KMS-11 (cell line): ENCODE measurements at regions not wholly inside any gene's neighbourhood (a gene's known extent, or its start where the extent isn't known, plus 50 kb on each side); places are given as distances from the start of the nearest gene placed in this dataset.

Source experiments
- H2AFZ ChIP-seq: fragments of 200-600 bp; sonication (generic); 2 replicates; pipeline ENCODE4 v1.6.1; 2016; ENCODE audit warnings: antibody characterized with exemption, mixed run types, low read depth
- H3K27ac ChIP-seq: fragments of 200-600 bp; sonication (generic); 2 replicates; pipeline ENCODE4 v1.6.1; 2016; ENCODE audit warnings: mild to moderate bottlenecking, mixed run types
- H3K27me3 ChIP-seq: fragments of 200-600 bp; sonication (generic); 2 replicates; pipeline ENCODE4 v1.6.1; 2017; ENCODE audit warnings: mild to moderate bottlenecking, low read depth, mixed run types, moderate library complexity; ENCODE audit not compliant: insufficient read depth
- H3K36me3 ChIP-seq: fragments of 200-600 bp; sonication (generic); 2 replicates; pipeline ENCODE4 v1.6.1; 2017; ENCODE audit warnings: mild to moderate bottlenecking, mixed run types; ENCODE audit not compliant: insufficient read depth
- H3K4me1 ChIP-seq: fragments of 200-600 bp; sonication (generic); 2 replicates; pipeline ENCODE4 v1.6.1; 2016; ENCODE audit warnings: mild to moderate bottlenecking, low read depth, mixed run types; ENCODE audit not compliant: poor library complexity, severe bottlenecking
- H3K4me2 ChIP-seq: fragments of 200-600 bp; sonication (generic); 2 replicates; pipeline ENCODE4 v1.7.0; 2016; ENCODE audit warnings: mild to moderate bottlenecking, mixed run types
- H3K4me3 ChIP-seq: fragments of 200-600 bp; sonication (generic); IDR thresholded peaks from 2 replicates; pipeline ENCODE4 v1.6.1; 2017; ENCODE audit warnings: low read depth, low read length, mixed read lengths; ENCODE audit not compliant: insufficient read depth
- H3K79me2 ChIP-seq: fragments of 200-600 bp; sonication (generic); 2 replicates; pipeline ENCODE4 v1.6.1; 2016; ENCODE audit warnings: low read depth, mixed run types; ENCODE audit not compliant: insufficient read depth
- H3K9ac ChIP-seq: fragments of 200-600 bp; sonication (generic); 2 replicates; pipeline ENCODE4 v1.6.1; 2016; ENCODE audit warnings: mild to moderate bottlenecking, mixed run types
- H4K20me1 ChIP-seq: fragments of 200-600 bp; sonication (generic); 2 replicates; pipeline ENCODE4 v1.6.1; 2016; ENCODE audit warnings: mild to moderate bottlenecking, mixed run types; ENCODE audit not compliant: insufficient read depth
- TF ChIP-seq, protein P1 (sequence below): fragments of 200-600 bp; sonication (generic); conservative IDR thresholded peaks from 2 replicates; pipeline ENCODE4 v1.6.1; 2017; ENCODE audit warnings: low read depth, mild to moderate bottlenecking, antibody characterized with exemption, low read length, moderate library complexity, mixed read lengths

DNA sequence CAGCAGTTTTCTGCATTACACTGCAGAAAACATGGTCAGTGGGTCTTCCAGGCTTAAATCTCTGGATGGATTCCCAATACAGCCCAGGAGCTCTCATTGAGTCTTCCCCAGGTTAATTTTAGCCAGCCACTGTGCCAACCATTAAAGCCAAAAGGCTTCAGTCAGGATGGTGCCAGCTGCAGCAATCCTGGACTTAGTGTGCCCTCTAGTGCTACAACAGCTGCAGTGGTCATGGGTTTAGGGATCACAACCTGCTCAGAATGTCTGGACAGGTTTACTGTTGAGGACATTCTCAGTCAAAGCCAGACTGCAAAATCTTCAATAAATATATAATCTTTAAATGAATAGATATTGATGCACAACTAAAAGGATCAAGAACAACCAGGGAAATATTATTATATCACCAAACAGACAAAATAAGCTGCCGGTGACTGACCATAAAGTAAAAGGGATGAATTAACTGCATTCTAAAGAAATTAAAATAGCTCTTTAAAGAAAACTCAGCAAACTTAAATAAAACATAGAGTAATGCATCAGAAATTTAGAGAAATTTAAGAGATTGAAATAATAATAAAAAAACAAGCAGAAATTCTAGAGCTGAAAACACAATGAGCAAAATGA is 639.9 kb downstream of the SPOCK3 start:
- no peaks in the 10 kb centered on the region for H3K27me3 ChIP-seq
- H3K4me3 ChIP-seq = no peak overlapping the region
- H3K4me2 ChIP-seq = no peak overlapping the region
- no peaks in the 10 kb centered on the region for H3K4me1 ChIP-seq
- no peaks in the 10 kb centered on the region for H3K36me3 ChIP-seq
- H3K27ac ChIP-seq = no peak overlapping the region
- TF ChIP-seq, protein P1, sequence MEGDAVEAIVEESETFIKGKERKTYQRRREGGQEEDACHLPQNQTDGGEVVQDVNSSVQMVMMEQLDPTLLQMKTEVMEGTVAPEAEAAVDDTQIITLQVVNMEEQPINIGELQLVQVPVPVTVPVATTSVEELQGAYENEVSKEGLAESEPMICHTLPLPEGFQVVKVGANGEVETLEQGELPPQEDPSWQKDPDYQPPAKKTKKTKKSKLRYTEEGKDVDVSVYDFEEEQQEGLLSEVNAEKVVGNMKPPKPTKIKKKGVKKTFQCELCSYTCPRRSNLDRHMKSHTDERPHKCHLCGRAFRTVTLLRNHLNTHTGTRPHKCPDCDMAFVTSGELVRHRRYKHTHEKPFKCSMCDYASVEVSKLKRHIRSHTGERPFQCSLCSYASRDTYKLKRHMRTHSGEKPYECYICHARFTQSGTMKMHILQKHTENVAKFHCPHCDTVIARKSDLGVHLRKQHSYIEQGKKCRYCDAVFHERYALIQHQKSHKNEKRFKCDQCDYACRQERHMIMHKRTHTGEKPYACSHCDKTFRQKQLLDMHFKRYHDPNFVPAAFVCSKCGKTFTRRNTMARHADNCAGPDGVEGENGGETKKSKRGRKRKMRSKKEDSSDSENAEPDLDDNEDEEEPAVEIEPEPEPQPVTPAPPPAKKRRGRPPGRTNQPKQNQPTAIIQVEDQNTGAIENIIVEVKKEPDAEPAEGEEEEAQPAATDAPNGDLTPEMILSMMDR = peak; percentile 70
- no peaks in the 10 kb centered on the region for H4K20me1 ChIP-seq
- no peak overlapping the region for H3K9ac ChIP-seq
- no peaks in the 10 kb centered on the region for H3K79me2 ChIP-seq
- H2AFZ ChIP-seq = no peak overlapping the region

DNA sequence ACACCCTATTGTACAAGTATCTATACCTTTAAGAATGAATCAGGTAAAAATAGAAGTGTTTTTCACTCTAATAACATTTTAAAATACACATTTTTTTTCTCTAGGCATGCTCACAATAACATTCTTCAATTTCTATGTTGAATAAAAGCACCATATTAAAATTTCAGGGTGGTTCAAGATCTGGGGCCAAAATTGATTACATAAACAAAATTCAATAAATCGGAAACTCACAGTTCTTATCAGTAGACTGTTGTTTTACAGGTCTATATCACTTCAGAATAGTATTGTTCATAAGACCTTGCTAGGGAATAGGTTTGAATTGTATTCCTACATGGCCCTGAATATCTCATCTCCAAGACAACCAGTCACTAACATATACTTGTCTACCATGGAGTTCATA is 634.0 kb downstream of the SPOCK3 start:
- H3K4me1 ChIP-seq = no peaks in the 10 kb centered on the region
- no peaks in the 10 kb centered on the region for H3K79me2 ChIP-seq
- H2AFZ ChIP-seq = no peak overlapping the region
- no peak overlapping the region for H3K4me3 ChIP-seq
- TF ChIP-seq, protein P1 = no peak
- no peaks in the 10 kb centered on the region for H4K20me1 ChIP-seq
- no peak overlapping the region for H3K4me2 ChIP-seq
- no peaks in the 10 kb centered on the region for H3K36me3 ChIP-seq
- no peak overlapping the region for H3K27ac ChIP-seq
- H3K9ac ChIP-seq = no peak overlapping the region
- no peaks in the 10 kb centered on the region for H3K27me3 ChIP-seq

DNA sequence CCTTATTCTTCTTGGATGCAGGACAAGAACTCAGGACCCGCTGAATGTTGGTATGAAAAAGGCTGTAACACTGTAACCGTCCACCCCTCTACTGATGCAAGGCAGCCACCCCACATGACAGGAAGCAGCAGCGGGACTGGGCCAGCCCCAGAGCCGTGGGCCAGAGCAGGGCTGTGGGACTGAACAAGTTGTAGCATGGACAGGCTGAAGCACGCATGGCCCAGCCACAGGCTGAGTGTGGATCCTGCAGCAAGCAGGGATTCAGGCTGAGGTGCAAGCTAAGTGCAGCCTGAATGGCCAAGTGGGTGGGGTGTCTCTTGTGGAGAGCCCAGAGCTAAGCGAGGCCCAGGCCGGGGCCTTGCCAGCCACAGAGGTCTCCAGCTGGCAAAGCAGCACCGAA is 632.2 kb downstream of the SPOCK3 start:
- H3K9ac ChIP-seq = no peak overlapping the region
- H3K27me3 ChIP-seq = no peaks in the 10 kb centered on the region
- H3K4me3 ChIP-seq = no peak overlapping the region
- H4K20me1 ChIP-seq = no peaks in the 10 kb centered on the region
- H3K36me3 ChIP-seq = no peaks in the 10 kb centered on the region
- H2AFZ ChIP-seq = no peak overlapping the region
- no peaks in the 10 kb centered on the region for H3K4me1 ChIP-seq
- H3K79me2 ChIP-seq = no peaks in the 10 kb centered on the region
- no peak overlapping the region for H3K4me2 ChIP-seq
- TF ChIP-seq, protein P1 = no peak
- H3K27ac ChIP-seq = no peak overlapping the region

DNA sequence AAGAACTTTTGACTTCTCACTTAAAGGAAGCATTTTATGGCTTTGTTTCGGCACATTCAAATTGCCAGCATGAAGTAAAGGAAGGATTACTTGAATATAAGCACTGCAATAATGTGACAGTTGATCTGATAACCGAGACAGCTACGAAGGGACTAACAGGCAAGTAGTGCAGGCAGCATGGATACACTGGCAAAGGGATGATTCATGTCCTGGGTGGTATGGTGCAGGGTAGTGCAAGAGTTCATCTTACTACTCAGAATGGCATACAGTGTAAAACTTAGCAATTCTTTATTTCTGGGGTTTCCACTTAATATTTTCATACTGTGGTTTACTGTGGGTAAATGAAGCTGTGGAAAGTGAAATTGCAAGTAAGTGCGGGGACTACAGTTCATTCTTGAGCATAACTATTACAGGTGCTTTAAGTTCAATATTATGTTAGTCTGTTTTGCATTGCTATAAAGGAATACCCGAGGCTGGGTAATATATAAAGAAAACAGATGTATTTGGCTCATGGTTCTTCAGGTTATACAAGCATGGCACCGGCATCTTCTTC is 611.8 kb downstream of the SPOCK3 start:
- Histone ChIP-seq H3K79me2 (no peaks in the 10 kb centered on the region), H3K27me3 (no peaks in the 10 kb centered on the region), H3K36me3 (no peaks in the 10 kb centered on the region), H3K27ac (no peak overlapping the region), H3K4me3 (no peak overlapping the region), H2AFZ (no peak overlapping the region), H3K4me1 (no peaks in the 10 kb centered on the region), H4K20me1 (no peaks in the 10 kb centered on the region), H3K4me2 (no peak overlapping the region), H3K9ac (no peak overlapping the region)
- TF ChIP-seq, protein P1 = no peak
